Upper lobe of left lung (tissue), 4 donors: ENCODE measurements at regions not wholly inside any gene's neighbourhood (a gene's known extent, or its start where the extent isn't known, plus 50 kb on each side); places are given as distances from the start of the nearest gene placed in this dataset.

Source experiments
- EP300 ChIP-seq, 4 donors: sonication (generic); formaldehyde crosslinking; IDR thresholded peaks; one replicate each; pipeline ENCODE4 v1.5.1; 2017; ENCODE audit warnings: antibody characterized with exemption in 4 of 4, control low read depth in 2 of 4
- POLR2A ChIP-seq, 4 donors: fragments of 450-650 bp; IDR thresholded peaks; one replicate each; pipeline ENCODE4 v1.5.1; 2016 to 2017; ENCODE audit warnings: antibody characterized with exemption in 4 of 4, mild to moderate bottlenecking in 2 of 4
- POLR2AphosphoS5 ChIP-seq, 2 donors: sonication (generic); formaldehyde crosslinking; IDR thresholded peaks; one replicate each; pipeline ENCODE4 v1.5.1; 2017; ENCODE audit warnings: antibody characterized with exemption in 2 of 2
- TF ChIP-seq, protein P1 (sequence below), 6 experiments: fragments of 450-650 bp in 4 of 6; fragments of 200-600 bp in 2 of 6; sonication (generic) in 2 of 6; IDR thresholded peaks; one replicate each; pipeline ENCODE4 v1.5.1; 2016 to 2019; ENCODE audit warnings: antibody characterized with exemption in 6 of 6

DNA sequence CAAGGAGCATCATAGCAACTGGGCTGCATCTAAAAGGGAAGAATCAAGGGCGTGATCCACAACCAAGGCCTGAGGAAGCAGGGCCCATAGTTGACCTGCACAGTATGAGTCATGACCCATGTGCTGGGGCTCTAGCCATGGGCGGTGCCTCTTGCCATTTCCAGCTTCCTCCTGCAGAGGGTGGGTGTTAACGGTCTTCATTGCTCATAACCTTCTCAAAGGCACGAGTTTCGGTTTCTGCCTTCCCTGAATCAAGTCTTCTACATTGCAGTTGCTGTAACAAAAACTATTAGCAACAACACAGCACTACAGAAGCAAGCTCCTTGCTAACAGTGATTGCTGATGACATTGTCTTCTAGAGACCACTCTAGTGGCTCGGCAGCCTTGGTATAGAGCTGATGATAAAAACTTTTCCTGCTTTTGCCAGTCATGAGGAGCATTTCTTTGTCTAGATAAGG lies 66.9 kb downstream of the CTSL start:
- peak in 1 of 4 donors; percentile 36 for TF ChIP-seq POLR2A (IDR thresholded peaks at IDR 0.05)
- TF ChIP-seq EP300 (IDR thresholded peaks at IDR 0.05), result peak in 1 of 4 donors; percentile 81
- TF ChIP-seq, protein P1, sequence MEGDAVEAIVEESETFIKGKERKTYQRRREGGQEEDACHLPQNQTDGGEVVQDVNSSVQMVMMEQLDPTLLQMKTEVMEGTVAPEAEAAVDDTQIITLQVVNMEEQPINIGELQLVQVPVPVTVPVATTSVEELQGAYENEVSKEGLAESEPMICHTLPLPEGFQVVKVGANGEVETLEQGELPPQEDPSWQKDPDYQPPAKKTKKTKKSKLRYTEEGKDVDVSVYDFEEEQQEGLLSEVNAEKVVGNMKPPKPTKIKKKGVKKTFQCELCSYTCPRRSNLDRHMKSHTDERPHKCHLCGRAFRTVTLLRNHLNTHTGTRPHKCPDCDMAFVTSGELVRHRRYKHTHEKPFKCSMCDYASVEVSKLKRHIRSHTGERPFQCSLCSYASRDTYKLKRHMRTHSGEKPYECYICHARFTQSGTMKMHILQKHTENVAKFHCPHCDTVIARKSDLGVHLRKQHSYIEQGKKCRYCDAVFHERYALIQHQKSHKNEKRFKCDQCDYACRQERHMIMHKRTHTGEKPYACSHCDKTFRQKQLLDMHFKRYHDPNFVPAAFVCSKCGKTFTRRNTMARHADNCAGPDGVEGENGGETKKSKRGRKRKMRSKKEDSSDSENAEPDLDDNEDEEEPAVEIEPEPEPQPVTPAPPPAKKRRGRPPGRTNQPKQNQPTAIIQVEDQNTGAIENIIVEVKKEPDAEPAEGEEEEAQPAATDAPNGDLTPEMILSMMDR (IDR thresholded peaks at IDR 0.05), result peak in 2 of 6 experiments; percentile 22 to 29
- TF ChIP-seq POLR2AphosphoS5 (IDR thresholded peaks at IDR 0.05), result peak; percentile 51 to 68
